NCI-H524 (cell line): ENCODE measurements at regions not wholly inside any gene's neighbourhood (a gene's known extent, or its start where the extent isn't known, plus 50 kb on each side); places are given as distances from the start of the nearest gene placed in this dataset.
A peak's percentile ranks its signal among the peaks of the same experiment; 100 is the strongest.

ENCODE experiments used
- DNase-seq, 2 experiments: peaks; one replicate each; lab custom pipeline; 2025; lab: John Stamatoyannopoulos, UW

DNA sequence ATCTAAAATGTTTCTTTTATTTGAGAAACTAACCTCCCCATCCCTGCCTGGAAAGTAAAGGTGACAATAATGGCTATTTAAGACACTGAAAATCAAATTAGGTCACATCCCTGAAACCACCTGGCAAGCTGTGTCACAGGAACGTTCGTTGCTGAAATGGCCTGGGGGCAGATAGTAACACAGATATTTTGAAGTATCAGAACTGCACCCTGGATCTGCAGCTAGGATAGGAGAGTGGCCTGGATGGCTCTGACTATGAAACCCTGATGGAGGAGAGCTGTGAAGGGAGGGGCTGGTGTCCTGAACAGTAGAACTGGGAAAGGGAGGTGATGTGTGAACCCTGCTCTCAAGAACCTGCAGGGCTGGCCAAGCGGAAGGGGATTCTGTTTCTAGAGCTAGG lies 648.3 kb upstream of the CFAP20DC start:
- DNase-seq = no peak

GRCh38 chr3:59696783-59697182 lies 647.0 kb upstream of the CFAP20DC start:
- no peak for DNase-seq

DNA sequence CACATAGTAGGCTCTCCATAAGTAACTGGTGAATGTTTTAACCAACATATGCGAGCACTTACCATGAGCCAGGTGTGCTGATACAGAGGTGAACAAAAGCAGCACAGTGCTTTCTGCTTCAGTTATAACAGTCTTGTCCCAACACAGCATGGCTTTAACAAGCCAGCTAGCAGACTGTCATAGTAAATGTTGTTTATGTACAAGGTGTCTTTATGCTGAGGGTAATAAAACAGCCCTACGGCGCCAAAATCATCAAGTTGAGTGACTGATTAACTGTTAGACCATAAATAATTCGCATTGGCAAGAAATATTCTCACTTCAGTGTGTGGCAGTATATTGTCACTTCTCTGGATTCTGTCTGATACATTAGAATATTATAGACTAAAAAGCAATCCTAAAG lies 646.0 kb upstream of the CFAP20DC start:
- DNase-seq = no peak

DNA sequence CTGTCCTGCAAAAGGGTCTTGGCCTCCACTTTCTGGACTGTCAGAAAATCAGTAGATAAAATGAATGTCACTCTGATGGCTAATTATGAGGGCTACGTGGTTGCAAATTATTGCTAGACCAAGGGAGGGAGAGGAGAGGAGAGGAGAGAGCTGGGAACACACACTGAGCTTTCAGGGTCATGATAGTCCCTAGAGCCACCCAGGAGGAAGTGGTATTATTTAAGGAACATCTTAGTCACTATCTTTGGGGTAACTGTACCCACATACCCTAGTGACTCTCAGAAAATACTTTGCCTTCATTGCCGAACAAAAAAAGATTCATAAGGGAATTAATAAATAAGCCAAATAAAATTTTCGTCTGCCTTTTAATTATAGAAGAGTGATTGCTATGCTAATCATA lies 642.3 kb upstream of the CFAP20DC start:
- DNase-seq = no peak

GRCh38 chr3:59690886-59691285 lies 641.1 kb upstream of the CFAP20DC start:
- DNase-seq = no peak

- no peak for DNase-seq
These were observed 638.8 kb upstream of the CFAP20DC start for GRCh38 chr3:59688636-59689035.

DNA sequence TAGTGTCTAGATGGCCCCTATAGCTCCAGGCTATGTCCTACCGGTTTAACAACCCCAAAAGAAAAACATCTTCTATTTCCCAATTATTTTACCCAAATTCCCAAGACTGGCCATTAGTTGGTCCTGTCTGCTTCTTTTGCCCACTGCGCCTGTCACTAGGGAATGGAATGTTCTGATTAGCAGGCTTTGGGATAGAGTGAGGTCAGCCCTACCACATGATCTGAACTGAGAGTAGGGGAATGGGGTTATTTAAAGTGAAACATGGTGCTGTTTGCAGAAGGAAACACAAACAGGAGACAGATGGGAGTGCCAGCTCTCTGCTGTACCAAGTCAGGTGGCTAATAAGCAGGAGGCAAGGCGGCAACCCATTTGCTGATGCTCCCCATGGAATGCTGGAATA lies 635.6 kb upstream of the CFAP20DC start:
- DNase-seq = no peak

DNA sequence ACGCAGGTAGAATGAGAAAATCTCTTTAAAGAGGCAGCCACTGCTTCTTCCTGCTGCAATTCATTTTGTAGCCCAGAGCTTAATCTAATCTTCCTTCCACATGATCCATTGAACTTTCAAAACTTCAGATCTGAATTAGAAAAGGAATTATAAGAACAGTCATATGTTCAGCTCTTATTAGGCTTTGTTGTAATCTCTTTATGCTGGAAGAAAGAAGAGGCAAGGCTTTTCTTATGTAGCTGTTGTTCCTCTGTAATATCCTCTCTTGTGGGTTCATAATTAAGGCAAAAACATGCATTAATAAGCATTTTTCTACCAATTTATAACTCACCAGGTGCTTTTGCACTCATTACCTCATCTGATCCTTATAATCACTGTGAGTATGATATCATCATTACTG lies 634.9 kb upstream of the CFAP20DC start:
- DNase-seq = peak in 1 of 2 experiments; percentile 12

GRCh38 chr3:59680919-59681318 lies 631.1 kb upstream of the CFAP20DC start:
- peak in 1 of 2 experiments; percentile 62 for DNase-seq

- no peak for DNase-seq
These were observed 628.2 kb upstream of the CFAP20DC start for GRCh38 chr3:59677747-59678702.

DNA sequence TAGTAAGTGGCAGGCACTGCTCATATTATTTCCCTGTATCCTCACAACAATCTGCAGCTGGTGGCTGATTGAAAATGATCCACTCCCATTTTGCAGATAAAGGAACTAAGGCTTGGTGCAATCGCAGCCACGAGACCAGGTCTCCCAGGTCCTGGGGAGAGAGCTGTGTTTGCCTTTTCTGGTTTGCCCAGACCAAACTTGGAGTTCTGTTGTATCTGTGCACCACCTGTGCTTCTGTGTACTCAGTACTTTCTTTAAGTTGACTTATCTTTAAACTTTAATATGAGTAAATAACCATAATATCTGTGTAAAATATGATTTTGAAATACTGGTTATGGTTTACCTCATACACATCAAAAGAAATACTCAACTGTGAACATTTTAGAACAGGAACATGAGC lies 625.7 kb upstream of the CFAP20DC start:
- no peak for DNase-seq

- DNase-seq = no peak
These were observed 613.4 kb upstream of the CFAP20DC start for GRCh38 chr3:59663076-59663850.

GRCh38 chr3:59660852-59661625 lies 611.2 kb upstream of the CFAP20DC start:
- DNase-seq = no peak

- DNase-seq = no peak
These were observed 610.6 kb upstream of the CFAP20DC start for GRCh38 chr3:59660376-59660775.

GRCh38 chr3:59659755-59660154 lies 609.9 kb upstream of the CFAP20DC start:
- DNase-seq = no peak

DNA sequence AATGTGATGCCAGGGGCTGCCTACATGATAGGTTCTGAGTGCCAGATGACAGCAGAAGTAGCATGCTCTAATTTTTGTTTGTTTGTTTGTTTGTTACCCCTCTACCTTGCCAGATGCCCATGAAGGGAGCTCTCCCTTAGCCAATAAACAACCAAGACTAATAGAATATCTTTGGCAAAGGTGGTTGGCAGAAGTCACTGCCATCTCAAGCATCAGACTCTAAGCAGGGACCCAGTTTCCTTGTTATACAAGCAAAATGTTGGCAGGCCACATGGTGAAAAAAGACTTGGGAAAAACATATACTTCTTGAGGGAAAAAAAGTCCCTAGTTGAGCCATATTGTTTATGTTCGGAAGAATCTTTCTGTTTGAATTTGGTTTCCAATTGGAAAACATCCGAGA lies 609.0 kb upstream of the CFAP20DC start:
- DNase-seq = no peak

- no peak for DNase-seq
These were observed 608.4 kb upstream of the CFAP20DC start for GRCh38 chr3:59658274-59658673.

DNA sequence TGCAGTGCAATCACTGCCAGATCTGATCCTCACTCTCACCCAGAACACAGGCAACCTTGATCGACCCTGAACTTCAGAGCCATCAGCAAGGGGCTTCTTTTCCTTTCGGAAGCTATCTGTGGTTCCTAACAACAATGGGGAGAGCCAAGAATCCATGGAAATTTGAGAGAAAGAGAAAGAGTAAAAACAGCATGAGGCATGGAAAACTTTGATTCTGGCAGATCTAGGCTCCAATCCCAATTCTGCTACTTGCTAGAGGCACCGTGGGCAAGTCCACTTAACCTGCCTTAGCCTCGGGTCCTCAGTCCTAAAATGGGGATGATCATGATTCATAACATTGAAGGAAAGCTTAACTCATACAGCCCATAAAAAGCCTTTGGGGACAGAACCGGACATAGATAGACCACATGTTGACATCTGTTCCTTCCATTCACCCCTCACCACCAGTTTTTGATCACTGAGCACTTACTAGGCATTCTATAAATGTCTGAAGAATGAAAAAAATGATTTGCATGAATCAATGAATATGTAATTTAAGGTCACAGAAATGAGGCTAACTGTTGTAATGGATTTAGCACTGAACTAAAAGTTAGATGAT lies 605.7 kb upstream of the CFAP20DC start:
- DNase-seq = no peak

GRCh38 chr3:59654480-59655417 lies 604.9 kb upstream of the CFAP20DC start:
- DNase-seq = no peak

- no peak for DNase-seq
These were observed 604.3 kb upstream of the CFAP20DC start for GRCh38 chr3:59654123-59654479.
